ENCODE measurements at regions not wholly inside any gene's neighbourhood (a gene's known extent, or its start where the extent isn't known, plus 50 kb on each side); places are given as distances from the start of the nearest gene placed in this dataset.

DNA sequence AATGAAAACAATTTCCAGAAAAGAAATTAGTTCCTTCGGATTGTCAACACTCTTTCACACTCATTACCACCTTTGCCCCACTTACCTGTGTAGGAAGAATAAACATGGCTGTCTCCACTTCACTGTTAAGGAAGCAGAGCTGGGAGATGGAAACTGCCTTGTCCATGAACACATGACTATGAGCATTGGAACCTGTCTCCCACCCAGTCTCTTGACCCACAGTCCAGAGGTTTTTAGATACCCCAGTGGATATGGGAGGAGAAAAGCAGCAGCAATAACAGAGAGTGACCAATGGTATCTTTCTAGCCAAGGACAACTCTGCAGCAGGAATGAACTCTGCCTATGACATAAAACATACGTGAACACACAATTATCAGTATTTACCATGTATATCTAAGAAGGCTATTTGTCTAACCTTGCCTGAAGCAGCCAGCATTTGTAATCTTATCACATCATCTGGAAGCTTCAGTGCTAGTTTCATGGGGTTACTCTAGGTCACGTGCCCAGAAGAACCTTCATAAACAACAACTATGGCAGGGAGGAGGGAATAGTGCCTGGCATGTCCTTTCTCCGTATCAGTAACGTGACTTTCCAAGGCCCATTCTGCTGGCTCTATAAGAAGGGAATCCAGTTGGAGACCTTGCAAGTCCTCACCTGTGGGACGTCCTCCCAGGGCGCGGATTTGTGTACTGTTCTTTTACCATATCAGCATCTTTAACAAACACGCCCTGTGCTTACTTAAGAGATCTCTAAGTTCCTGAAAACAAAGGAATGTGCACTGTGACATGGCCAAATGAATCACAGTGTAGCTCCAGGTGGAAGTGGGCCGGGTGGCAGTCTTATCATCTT, 221.8 kb upstream of the UBL3 start:
- TF ChIP-seq, protein P1, sequence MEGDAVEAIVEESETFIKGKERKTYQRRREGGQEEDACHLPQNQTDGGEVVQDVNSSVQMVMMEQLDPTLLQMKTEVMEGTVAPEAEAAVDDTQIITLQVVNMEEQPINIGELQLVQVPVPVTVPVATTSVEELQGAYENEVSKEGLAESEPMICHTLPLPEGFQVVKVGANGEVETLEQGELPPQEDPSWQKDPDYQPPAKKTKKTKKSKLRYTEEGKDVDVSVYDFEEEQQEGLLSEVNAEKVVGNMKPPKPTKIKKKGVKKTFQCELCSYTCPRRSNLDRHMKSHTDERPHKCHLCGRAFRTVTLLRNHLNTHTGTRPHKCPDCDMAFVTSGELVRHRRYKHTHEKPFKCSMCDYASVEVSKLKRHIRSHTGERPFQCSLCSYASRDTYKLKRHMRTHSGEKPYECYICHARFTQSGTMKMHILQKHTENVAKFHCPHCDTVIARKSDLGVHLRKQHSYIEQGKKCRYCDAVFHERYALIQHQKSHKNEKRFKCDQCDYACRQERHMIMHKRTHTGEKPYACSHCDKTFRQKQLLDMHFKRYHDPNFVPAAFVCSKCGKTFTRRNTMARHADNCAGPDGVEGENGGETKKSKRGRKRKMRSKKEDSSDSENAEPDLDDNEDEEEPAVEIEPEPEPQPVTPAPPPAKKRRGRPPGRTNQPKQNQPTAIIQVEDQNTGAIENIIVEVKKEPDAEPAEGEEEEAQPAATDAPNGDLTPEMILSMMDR (IDR thresholded peaks at IDR 0.05), result no peak
- no peak for TF ChIP-seq POLR2A (IDR thresholded peaks at IDR 0.05)

Measured in uterus (tissue), 2 donors.